Activated naive CD4-positive, alpha-beta T cell treated with anti-CD3 and anti-CD28 coated beads, Interleukin-2, amount 50 U/mL, for 72 hours (primary cell): ENCODE measurements at regions not wholly inside any gene's neighbourhood (a gene's known extent, or its start where the extent isn't known, plus 50 kb on each side); places are given as distances from the start of the nearest gene placed in this dataset.

Experiments
- ATAC-seq, 2 donors: fragments of 150-1000 bp; cut with Tn5 transposase; 2 replicates each; pipeline ENCODE4 v1.10.0; 2021; ENCODE audit warnings: mild to moderate bottlenecking in 2 of 2, moderate library complexity in 2 of 2
- DNase-seq, 2 donors: peaks; one replicate each; pipeline ENCODE4 v3.0.0; 2021 to 2022; ENCODE audit warnings: low spot score in 2 of 2
- H3K27ac Mint-ChIP-seq, 2 donors: one replicate each; pipeline ENCODE4 v1.8.0; 2022; ENCODE audit warnings: mild to moderate bottlenecking in 2 of 2, mixed read lengths in 2 of 2
- H3K36me3 Mint-ChIP-seq, 2 donors: one replicate each; pipeline ENCODE4 v1.8.0; 2022; ENCODE audit warnings: mixed read lengths in 2 of 2
- H3K9me3 Mint-ChIP-seq, 2 donors: one replicate each; pipeline ENCODE4 v1.8.0; 2022; ENCODE audit warnings: mixed read lengths in 2 of 2

GRCh38 chr16:73531021-73531420 lies 483.1 kb upstream of the ZFHX3 start:
- Mint-ChIP-seq H3K36me3 (peaks cover 0 to 8% of the 10 kb centered on the region in 2 donors), H3K27ac (no peak overlapping the region), H3K9me3 (peaks cover 0 to 18% of the 10 kb centered on the region in 2 donors)
- ATAC-seq (no peak), DNase-seq (no peak)

GRCh38 chr16:73530529-73530928 lies 482.6 kb upstream of the ZFHX3 start:
- peaks cover 0 to 18% of the 10 kb centered on the region in 2 donors for H3K9me3 Mint-ChIP-seq
- ATAC-seq (no peak), DNase-seq (no peak)
- no peak overlapping the region for H3K27ac Mint-ChIP-seq
- peaks cover 0 to 8% of the 10 kb centered on the region in 2 donors for H3K36me3 Mint-ChIP-seq

- no peak overlapping the region for H3K27ac Mint-ChIP-seq
- H3K36me3 Mint-ChIP-seq: peaks cover 0 to 8% of the 10 kb centered on the region in 2 donors
- H3K9me3 Mint-ChIP-seq: peaks cover 0 to 18% of the 10 kb centered on the region in 2 donors
- no peak for DNase-seq
- ATAC-seq: no peak
Measured at GRCh38 chr16:73529303-73530012, 481.5 kb upstream of the ZFHX3 start.

GRCh38 chr16:73527187-73527586 lies 479.3 kb upstream of the ZFHX3 start:
- no peaks in the 10 kb centered on the region for H3K36me3 Mint-ChIP-seq
- H3K27ac Mint-ChIP-seq: no peak overlapping the region
- peaks cover 0 to under 1% of the 10 kb centered on the region in 2 donors for H3K9me3 Mint-ChIP-seq
- no peak for ATAC-seq
- DNase-seq: no peak

- DNase-seq (no peak), ATAC-seq (no peak)
- no peak overlapping the region for H3K27ac Mint-ChIP-seq
- no peaks in the 10 kb centered on the region for H3K9me3 Mint-ChIP-seq
- H3K36me3 Mint-ChIP-seq: no peaks in the 10 kb centered on the region
Measured at GRCh38 chr16:73526011-73526804, 478.3 kb upstream of the ZFHX3 start.

- Mint-ChIP-seq H3K27ac (no peak overlapping the region), H3K36me3 (no peaks in the 10 kb centered on the region), H3K9me3 (peaks cover 0 to 4% of the 10 kb centered on the region in 2 donors)
- no peak for ATAC-seq
- DNase-seq: no peak
Measured at GRCh38 chr16:73523209-73523608, 475.3 kb upstream of the ZFHX3 start.

GRCh38 chr16:73521499-73521898 lies 473.6 kb upstream of the ZFHX3 start:
- DNase-seq (no peak), ATAC-seq (no peak)
- Mint-ChIP-seq H3K36me3 (no peaks in the 10 kb centered on the region), H3K27ac (no peak overlapping the region), H3K9me3 (peaks cover 0 to 9% of the 10 kb centered on the region in 2 donors)

- no peaks in the 10 kb centered on the region for H3K36me3 Mint-ChIP-seq
- no peak for ATAC-seq
- no peak overlapping the region for H3K27ac Mint-ChIP-seq
- no peak for DNase-seq
- H3K9me3 Mint-ChIP-seq: peaks cover 9 to 20% of the 10 kb centered on the region in 2 donors
Measured at GRCh38 chr16:73515616-73516015, 467.7 kb upstream of the ZFHX3 start.

GRCh38 chr16:73510852-73511251 lies 462.9 kb upstream of the ZFHX3 start:
- ATAC-seq: no peak
- Mint-ChIP-seq H3K27ac (no peak overlapping the region), H3K9me3 (peaks cover 9 to 16% of the 10 kb centered on the region in 2 donors), H3K36me3 (peaks cover 0 to 4% of the 10 kb centered on the region in 2 donors)
- DNase-seq: no peak

- Mint-ChIP-seq H3K9me3 (peaks cover 4 to 5% of the 10 kb centered on the region in 2 donors), H3K36me3 (peaks cover 0 to 4% of the 10 kb centered on the region in 2 donors), H3K27ac (no peak overlapping the region)
- ATAC-seq (no peak), DNase-seq (no peak)
Measured at GRCh38 chr16:73506568-73507056, 458.7 kb upstream of the ZFHX3 start.

GRCh38 chr16:73505577-73505976 lies 457.6 kb upstream of the ZFHX3 start:
- ATAC-seq (no peak), DNase-seq (no peak)
- Mint-ChIP-seq H3K36me3 (peaks cover 0 to 4% of the 10 kb centered on the region in 2 donors), H3K9me3 (peaks cover 0 to 5% of the 10 kb centered on the region in 2 donors), H3K27ac (no peak overlapping the region)

GRCh38 chr16:73504591-73505575 lies 457.0 kb upstream of the ZFHX3 start:
- ATAC-seq (no peak), DNase-seq (no peak)
- Mint-ChIP-seq H3K9me3 (peaks cover 0 to under 1% of the 10 kb centered on the region in 2 donors), H3K36me3 (no peaks in the 10 kb centered on the region), H3K27ac (no peak overlapping the region)

- Mint-ChIP-seq H3K27ac (no peak overlapping the region), H3K36me3 (no peaks in the 10 kb centered on the region), H3K9me3 (no peaks in the 10 kb centered on the region)
- DNase-seq (no peak), ATAC-seq (no peak)
Measured at GRCh38 chr16:73503093-73503492, 455.2 kb upstream of the ZFHX3 start.

- peaks cover under 1 to 5% of the 10 kb centered on the region in 2 donors for H3K9me3 Mint-ChIP-seq
- H3K27ac Mint-ChIP-seq: no peak overlapping the region
- no peak for DNase-seq
- ATAC-seq: no peak
- H3K36me3 Mint-ChIP-seq: no peaks in the 10 kb centered on the region
Measured at GRCh38 chr16:73499276-73499675, 451.3 kb upstream of the ZFHX3 start.

GRCh38 chr16:73485880-73486279 lies 438.0 kb upstream of the ZFHX3 start:
- Mint-ChIP-seq H3K27ac (no peak overlapping the region), H3K9me3 (peaks cover 8 to 9% of the 10 kb centered on the region in 2 donors), H3K36me3 (peaks cover 0 to 8% of the 10 kb centered on the region in 2 donors)
- ATAC-seq: no peak
- no peak for DNase-seq

GRCh38 chr16:73483934-73484711 lies 436.2 kb upstream of the ZFHX3 start:
- no peak for DNase-seq
- Mint-ChIP-seq H3K36me3 (peaks cover 0 to 8% of the 10 kb centered on the region in 2 donors), H3K27ac (no peak overlapping the region), H3K9me3 (peaks cover 8 to 12% of the 10 kb centered on the region in 2 donors)
- no peak for ATAC-seq
